CD4-positive, alpha-beta T cell (primary cell): ENCODE measurements at regions not wholly inside any gene's neighbourhood (a gene's known extent, or its start where the extent isn't known, plus 50 kb on each side); places are given as distances from the start of the nearest gene placed in this dataset.

ENCODE experiments used
- ATAC-seq: fragments of 200-7000 bp; cut with Tn5 transposase; one replicate; pipeline ENCODE4 v1.10.0; 2022; ENCODE audit warnings: mild to moderate bottlenecking; ENCODE audit not compliant: poor library complexity
- CTCF ChIA-PET: fragments of 350-600 bp; sonication (Branson Sonifier 250); formaldehyde crosslinking; loops from one replicate; lab custom pipeline; 2021; ENCODE audit warnings: antibody characterized with exemption, inconsistent platforms; lab: Charles Lee
- POLR2A ChIA-PET: fragments of 350-600 bp; sonication (Branson Sonifier 250); formaldehyde crosslinking; loops from one replicate; lab custom pipeline; 2021; ENCODE audit warnings: antibody characterized with exemption, inconsistent platforms; lab: Charles Lee
- DNase-seq, 14 experiments: peaks; one replicate each; pipeline ENCODE4 v3.0.0-alpha.2; 2013 to 2020; ENCODE audit warnings: mixed read lengths in 2 of 14
- H3K27ac ChIP-seq, 2 donors: one replicate each; pipeline versions ENCODE4 v1.5.1 to v1.7.0; 2013; ENCODE audit warnings: low read length in 2 of 2, low read depth in 1 of 2, mild to moderate bottlenecking in 1 of 2
- H3K27me3 ChIP-seq, 2 experiments: 1 replicate in 1 of 2; 2 replicates in 1 of 2; pipeline versions ENCODE4 v1.6.1 to v1.7.0; 2013; ENCODE audit warnings: low read length in 2 of 2, control low read depth in 1 of 2, mild to moderate bottlenecking in 1 of 2, moderate library complexity in 1 of 2; ENCODE audit not compliant: insufficient read depth in 2 of 2, control insufficient read depth in 1 of 2
- H3K36me3 ChIP-seq: one replicate; pipeline ENCODE4 v1.6.1; 2013; ENCODE audit warnings: low read length, control low read depth; ENCODE audit not compliant: insufficient read depth
- H3K4me1 ChIP-seq: one replicate; pipeline ENCODE4 v1.6.1; 2013; ENCODE audit warnings: low read length, control low read depth; ENCODE audit not compliant: insufficient read depth
- H3K4me3 ChIP-seq: one replicate; pipeline ENCODE4 v1.5.1; 2013; ENCODE audit warnings: mild to moderate bottlenecking, low read length, moderate library complexity
- H3K9me3 ChIP-seq, 2 experiments: 1 replicate in 1 of 2; 2 replicates in 1 of 2; pipeline versions ENCODE4 v1.6.1 to v1.7.0; 2013; ENCODE audit warnings: low read length in 2 of 2, mild to moderate bottlenecking in 2 of 2, control low read depth in 1 of 2, moderate library complexity in 1 of 2; ENCODE audit not compliant: control insufficient read depth in 1 of 2, insufficient read depth in 1 of 2
- H3K27ac Mint-ChIP-seq: one replicate; pipeline ENCODE4 v1.8.0; 2020; ENCODE audit warnings: mixed read lengths
- H3K27me3 Mint-ChIP-seq: one replicate; pipeline ENCODE4 v1.8.0; 2021; ENCODE audit warnings: mixed read lengths
- H3K36me3 Mint-ChIP-seq: one replicate; pipeline ENCODE4 v1.8.0; 2021; ENCODE audit warnings: low read depth, mixed read lengths
- H3K4me1 Mint-ChIP-seq: one replicate; pipeline ENCODE4 v1.8.0; 2021; ENCODE audit warnings: low read depth, mixed read lengths
- H3K4me3 Mint-ChIP-seq: one replicate; pipeline ENCODE4 v1.8.0; 2020; ENCODE audit warnings: mild to moderate bottlenecking, mixed read lengths
- H3K9me3 Mint-ChIP-seq: one replicate; pipeline ENCODE4 v1.8.0; 2020; ENCODE audit warnings: mixed read lengths
- intact Hi-C, 2 experiments: fragments of 100-400 bp; cut with DNase I in 1 of 2; cut with micrococcal nuclease in 1 of 2; formaldehyde crosslinking; loops; one replicate each; pipeline versions ENCODE4 v1.15.1 to v1.9.0; 2023 to 2025; cut with DNase I, micrococcal nuclease
- TF ChIP-seq, protein P1 (sequence below): fragments of 200-600 bp; IDR thresholded peaks from one replicate; pipeline ENCODE4 v1.8.0; 2022; ENCODE audit warnings: antibody characterized with exemption, mild to moderate bottlenecking

DNA sequence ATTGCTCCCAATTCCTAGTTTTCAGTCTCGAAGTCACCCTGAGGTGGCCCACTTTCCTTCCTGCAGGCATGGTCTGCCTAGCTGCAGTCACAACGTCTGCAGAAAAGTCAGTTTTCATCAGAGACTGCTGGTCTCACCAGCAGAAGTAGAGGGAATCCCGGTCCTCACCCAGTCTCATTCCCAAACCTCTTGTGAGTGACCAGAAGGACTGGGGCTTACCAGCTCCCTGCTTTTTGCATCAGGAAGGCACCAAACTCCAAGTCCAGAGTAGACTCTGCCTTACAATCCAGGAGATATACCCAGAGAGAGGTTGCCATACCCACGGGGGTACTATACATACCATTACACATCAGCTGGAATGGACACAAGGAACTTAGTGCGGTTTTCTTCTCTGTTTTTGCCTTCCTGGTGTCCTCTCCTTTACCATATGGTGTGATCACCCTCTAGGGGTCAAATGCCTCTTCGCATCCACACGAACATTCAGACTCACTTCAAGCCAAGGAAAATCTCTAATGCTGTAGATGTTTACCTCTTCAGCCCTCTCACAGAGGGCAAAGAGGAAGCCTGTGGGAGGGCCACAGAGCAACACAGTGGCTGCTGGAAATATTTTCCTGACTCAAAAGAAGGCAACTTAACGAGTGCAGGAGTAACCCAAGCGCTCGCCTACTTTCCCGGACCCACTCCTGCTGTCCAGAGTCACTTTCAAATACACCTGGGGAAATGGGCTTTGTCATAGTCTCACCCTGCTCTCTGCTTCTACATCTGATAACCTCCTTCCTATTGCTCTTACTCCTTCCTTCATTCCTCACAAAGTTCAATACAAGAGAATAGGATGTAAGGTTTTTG lies 220.9 kb downstream of the C7orf25 start:
- no peak overlapping the region for H3K27ac Mint-ChIP-seq
- Histone ChIP-seq H3K36me3 (no peaks in the 10 kb centered on the region), H3K27me3 (peaks cover 0 to 3% of the 10 kb centered on the region in 2 experiments), H3K9me3 (no peaks in the 10 kb centered on the region), H3K27ac (no peak overlapping the region), H3K4me1 (no peaks in the 10 kb centered on the region), H3K4me3 (no peak overlapping the region)
- no peaks in the 10 kb centered on the region for H3K36me3 Mint-ChIP-seq
- ChIA-PET CTCF (no interaction called here), POLR2A (no interaction called here)
- H3K4me1 Mint-ChIP-seq: no peaks in the 10 kb centered on the region
- TF ChIP-seq, protein P1, sequence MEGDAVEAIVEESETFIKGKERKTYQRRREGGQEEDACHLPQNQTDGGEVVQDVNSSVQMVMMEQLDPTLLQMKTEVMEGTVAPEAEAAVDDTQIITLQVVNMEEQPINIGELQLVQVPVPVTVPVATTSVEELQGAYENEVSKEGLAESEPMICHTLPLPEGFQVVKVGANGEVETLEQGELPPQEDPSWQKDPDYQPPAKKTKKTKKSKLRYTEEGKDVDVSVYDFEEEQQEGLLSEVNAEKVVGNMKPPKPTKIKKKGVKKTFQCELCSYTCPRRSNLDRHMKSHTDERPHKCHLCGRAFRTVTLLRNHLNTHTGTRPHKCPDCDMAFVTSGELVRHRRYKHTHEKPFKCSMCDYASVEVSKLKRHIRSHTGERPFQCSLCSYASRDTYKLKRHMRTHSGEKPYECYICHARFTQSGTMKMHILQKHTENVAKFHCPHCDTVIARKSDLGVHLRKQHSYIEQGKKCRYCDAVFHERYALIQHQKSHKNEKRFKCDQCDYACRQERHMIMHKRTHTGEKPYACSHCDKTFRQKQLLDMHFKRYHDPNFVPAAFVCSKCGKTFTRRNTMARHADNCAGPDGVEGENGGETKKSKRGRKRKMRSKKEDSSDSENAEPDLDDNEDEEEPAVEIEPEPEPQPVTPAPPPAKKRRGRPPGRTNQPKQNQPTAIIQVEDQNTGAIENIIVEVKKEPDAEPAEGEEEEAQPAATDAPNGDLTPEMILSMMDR: no peak
- H3K9me3 Mint-ChIP-seq: no peaks in the 10 kb centered on the region
- no peak overlapping the region for H3K4me3 Mint-ChIP-seq
- H3K27me3 Mint-ChIP-seq: no peaks in the 10 kb centered on the region
- intact Hi-C loops: no loop called here
- ATAC-seq (no peak), DNase-seq (no peak)

DNA sequence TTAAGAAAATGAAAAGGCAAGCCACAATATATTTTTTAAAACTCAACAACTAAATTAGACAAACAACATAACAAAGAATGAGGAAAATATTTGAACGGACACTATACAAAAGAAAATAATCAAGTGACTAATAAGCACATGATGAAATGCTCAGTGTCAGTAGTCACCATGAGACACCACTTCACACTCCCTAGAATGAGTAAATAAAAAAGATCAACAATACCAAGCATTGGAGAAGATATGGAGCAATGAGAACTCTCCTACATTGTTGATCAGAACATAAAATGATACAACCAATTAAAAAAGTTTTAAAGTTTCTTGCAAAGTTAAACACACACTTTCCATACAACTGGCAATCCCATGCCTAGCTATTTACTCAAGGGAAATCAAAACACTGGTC lies 222.2 kb downstream of the C7orf25 start:
- H3K9me3 ChIP-seq: no peaks in the 10 kb centered on the region
- intact Hi-C loops: no loop called here
- H3K4me1 ChIP-seq: no peaks in the 10 kb centered on the region
- ATAC-seq (no peak), DNase-seq (no peak)
- POLR2A ChIA-PET: no interaction called here
- no peak overlapping the region for H3K4me3 ChIP-seq
- TF ChIP-seq, protein P1: no peak
- no peaks in the 10 kb centered on the region for H3K27me3 Mint-ChIP-seq
- H3K27me3 ChIP-seq: peaks cover 0 to 6% of the 10 kb centered on the region in 2 experiments
- no peaks in the 10 kb centered on the region for H3K4me1 Mint-ChIP-seq
- no peak overlapping the region for H3K4me3 Mint-ChIP-seq
- CTCF ChIA-PET: no interaction called here
- no peaks in the 10 kb centered on the region for H3K9me3 Mint-ChIP-seq
- no peak overlapping the region for H3K27ac ChIP-seq
- no peaks in the 10 kb centered on the region for H3K36me3 ChIP-seq
- H3K27ac Mint-ChIP-seq: no peak overlapping the region
- H3K36me3 Mint-ChIP-seq: no peaks in the 10 kb centered on the region

DNA sequence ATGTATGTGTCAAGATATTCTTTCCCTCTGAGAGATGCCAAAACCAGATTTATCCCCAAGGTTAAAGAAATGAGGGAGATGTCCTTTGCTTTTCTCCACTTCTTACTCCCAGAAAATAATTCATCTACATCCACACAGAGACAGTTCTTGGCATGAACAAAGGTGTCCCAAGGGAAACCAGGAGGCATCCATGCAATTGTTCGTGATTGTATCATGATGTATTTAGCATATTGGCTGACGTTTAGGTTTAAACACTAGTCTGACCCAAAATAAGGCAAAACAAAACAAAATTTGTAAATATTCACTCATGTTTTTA lies 223.9 kb downstream of the C7orf25 start:
- H3K4me3 ChIP-seq: no peak overlapping the region
- intact Hi-C loops: no loop called here
- H3K4me1 Mint-ChIP-seq: no peaks in the 10 kb centered on the region
- H3K9me3 ChIP-seq: no peaks in the 10 kb centered on the region
- no peaks in the 10 kb centered on the region for H3K36me3 ChIP-seq
- no peaks in the 10 kb centered on the region for H3K9me3 Mint-ChIP-seq
- no peak overlapping the region for H3K4me3 Mint-ChIP-seq
- no peak overlapping the region for H3K27ac Mint-ChIP-seq
- no peaks in the 10 kb centered on the region for H3K4me1 ChIP-seq
- H3K27ac ChIP-seq: no peak overlapping the region
- peaks cover 4% of the 10 kb centered on the region for H3K27me3 Mint-ChIP-seq
- TF ChIP-seq, protein P1: no peak
- ChIA-PET CTCF (no interaction called here), POLR2A (no interaction called here)
- no peak for DNase-seq
- ATAC-seq: no peak
- H3K36me3 Mint-ChIP-seq: no peaks in the 10 kb centered on the region
- H3K27me3 ChIP-seq: peaks cover 0 to 6% of the 10 kb centered on the region in 2 experiments
